WTC11 (cell line): ENCODE measurements at regions not wholly inside any gene's neighbourhood (a gene's known extent, or its start where the extent isn't known, plus 50 kb on each side); places are given as distances from the start of the nearest gene placed in this dataset.

Source experiments
- JUN ChIP-seq: sonication (generic); formaldehyde crosslinking; IDR thresholded peaks from 2 replicates; pipeline ENCODE4 v1.8.0; 2023; ENCODE audit warnings: mild to moderate bottlenecking, missing genetic modification reagents
- TF ChIP-seq, protein P1 (sequence below): fragments of 200-600 bp; IDR thresholded peaks from 2 replicates; pipeline ENCODE4 v1.8.0; 2022; ENCODE audit warnings: antibody characterized with exemption
- TF ChIP-seq, protein P2 (sequence below): sonication (generic); formaldehyde crosslinking; IDR thresholded peaks from 2 replicates; pipeline ENCODE4 v1.8.1; 2023; ENCODE audit warnings: mild to moderate bottlenecking, moderate library complexity, missing genetic modification reagents

- TF ChIP-seq JUN (CRISPR knock-in tag): no peak
- TF ChIP-seq, protein P1, sequence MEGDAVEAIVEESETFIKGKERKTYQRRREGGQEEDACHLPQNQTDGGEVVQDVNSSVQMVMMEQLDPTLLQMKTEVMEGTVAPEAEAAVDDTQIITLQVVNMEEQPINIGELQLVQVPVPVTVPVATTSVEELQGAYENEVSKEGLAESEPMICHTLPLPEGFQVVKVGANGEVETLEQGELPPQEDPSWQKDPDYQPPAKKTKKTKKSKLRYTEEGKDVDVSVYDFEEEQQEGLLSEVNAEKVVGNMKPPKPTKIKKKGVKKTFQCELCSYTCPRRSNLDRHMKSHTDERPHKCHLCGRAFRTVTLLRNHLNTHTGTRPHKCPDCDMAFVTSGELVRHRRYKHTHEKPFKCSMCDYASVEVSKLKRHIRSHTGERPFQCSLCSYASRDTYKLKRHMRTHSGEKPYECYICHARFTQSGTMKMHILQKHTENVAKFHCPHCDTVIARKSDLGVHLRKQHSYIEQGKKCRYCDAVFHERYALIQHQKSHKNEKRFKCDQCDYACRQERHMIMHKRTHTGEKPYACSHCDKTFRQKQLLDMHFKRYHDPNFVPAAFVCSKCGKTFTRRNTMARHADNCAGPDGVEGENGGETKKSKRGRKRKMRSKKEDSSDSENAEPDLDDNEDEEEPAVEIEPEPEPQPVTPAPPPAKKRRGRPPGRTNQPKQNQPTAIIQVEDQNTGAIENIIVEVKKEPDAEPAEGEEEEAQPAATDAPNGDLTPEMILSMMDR: no peak
- TF ChIP-seq, protein P2, sequence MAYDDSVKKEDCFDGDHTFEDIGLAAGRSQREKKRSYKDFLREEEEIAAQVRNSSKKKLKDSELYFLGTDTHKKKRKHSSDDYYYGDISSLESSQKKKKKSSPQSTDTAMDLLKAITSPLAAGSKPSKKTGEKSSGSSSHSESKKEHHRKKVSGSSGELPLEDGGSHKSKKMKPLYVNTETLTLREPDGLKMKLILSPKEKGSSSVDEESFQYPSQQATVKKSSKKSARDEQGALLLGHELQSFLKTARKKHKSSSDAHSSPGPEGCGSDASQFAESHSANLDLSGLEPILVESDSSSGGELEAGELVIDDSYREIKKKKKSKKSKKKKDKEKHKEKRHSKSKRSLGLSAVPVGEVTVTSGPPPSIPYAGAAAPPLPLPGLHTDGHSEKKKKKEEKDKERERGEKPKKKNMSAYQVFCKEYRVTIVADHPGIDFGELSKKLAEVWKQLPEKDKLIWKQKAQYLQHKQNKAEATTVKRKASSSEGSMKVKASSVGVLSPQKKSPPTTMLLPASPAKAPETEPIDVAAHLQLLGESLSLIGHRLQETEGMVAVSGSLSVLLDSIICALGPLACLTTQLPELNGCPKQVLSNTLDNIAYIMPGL (CRISPR knock-in tag): no peak
Observed at GRCh38 chr10:28249512-28249911, 53.4 kb downstream of the MPP7 start.
